HepG2 (cell line): ENCODE measurements at regions not wholly inside any gene's neighbourhood (a gene's known extent, or its start where the extent isn't known, plus 50 kb on each side); places are given as distances from the start of the nearest gene placed in this dataset.

ENCODE experiments used
- NRL ChIP-seq: sonication (generic); formaldehyde crosslinking; IDR thresholded peaks from 2 replicates; pipeline ENCODE4 v1.5.0; 2020; ENCODE audit warnings: missing genetic modification reagents, mild to moderate bottlenecking, moderate library complexity, borderline replicate concordance
- TF ChIP-seq, protein P1 (sequence below): sonication (generic); formaldehyde crosslinking; IDR thresholded peaks from 2 replicates; pipeline ENCODE4; 2020; ENCODE audit warnings: missing genetic modification reagents, mild to moderate bottlenecking, borderline replicate concordance
- TF ChIP-seq, protein P2 (sequence below): sonication (generic); formaldehyde crosslinking; IDR thresholded peaks from 2 replicates; pipeline ENCODE4 v1.4.0; 2020; ENCODE audit warnings: missing genetic modification reagents
- TF ChIP-seq, protein P3 (sequence below): sonication (generic); formaldehyde crosslinking; IDR thresholded peaks from 2 replicates; pipeline ENCODE4 v1.5.0; 2020; ENCODE audit warnings: mild to moderate bottlenecking, missing genetic modification reagents
- TF ChIP-seq, protein P4 (sequence below): sonication (generic); formaldehyde crosslinking; IDR thresholded peaks from 2 replicates; pipeline ENCODE4 v1.5.0; 2020; ENCODE audit warnings: mild to moderate bottlenecking, missing genetic modification reagents, borderline replicate concordance
- TF ChIP-seq, protein P5 (sequence below): sonication (generic); formaldehyde crosslinking; IDR thresholded peaks from 2 replicates; pipeline ENCODE4 v1.5.0; 2020; ENCODE audit warnings: missing genetic modification reagents, mild to moderate bottlenecking, borderline replicate concordance

DNA sequence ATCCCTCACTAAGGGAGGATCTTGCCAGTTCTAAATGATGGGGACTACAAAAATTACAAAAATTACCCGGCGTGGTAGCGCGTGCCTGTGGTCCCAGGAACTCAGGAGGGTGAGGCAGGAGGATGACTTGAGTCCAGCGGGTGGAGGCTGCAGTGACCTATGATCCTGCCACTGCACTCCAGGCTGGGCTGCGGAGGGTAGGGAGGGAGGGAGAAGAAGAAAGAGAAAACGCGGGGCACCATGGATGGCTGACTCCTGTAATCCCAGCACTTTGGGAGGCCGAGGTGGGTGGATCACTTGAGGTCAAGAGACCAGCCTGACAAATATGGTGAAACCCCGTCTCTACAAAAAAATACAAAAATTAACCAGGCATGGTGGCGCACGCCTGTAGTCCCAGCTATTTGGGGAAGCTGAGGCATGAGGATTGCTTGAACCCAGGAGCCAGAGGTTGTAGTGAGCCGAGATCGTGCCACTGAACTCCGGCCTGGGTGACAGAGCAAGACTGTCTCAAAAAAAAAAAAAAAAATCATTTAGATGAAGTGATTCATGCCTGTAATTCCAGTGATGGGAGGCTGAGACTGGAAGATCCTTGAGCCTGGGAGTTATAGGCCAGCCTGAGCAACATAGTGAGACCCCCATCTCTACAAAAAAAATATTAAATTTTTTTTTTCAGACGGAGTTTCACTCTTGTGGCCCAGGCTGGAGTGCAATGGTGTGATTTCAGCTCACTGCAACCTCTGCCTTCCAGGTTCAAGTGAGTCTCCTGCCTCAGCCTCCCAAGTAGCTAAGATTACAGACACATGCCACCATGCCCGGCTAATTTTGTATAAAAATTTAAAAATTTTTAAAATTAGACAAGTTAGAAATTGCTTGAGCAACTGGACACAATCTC, 95.2 kb upstream of the METTL9 start (continued):
- TF ChIP-seq, protein P1, sequence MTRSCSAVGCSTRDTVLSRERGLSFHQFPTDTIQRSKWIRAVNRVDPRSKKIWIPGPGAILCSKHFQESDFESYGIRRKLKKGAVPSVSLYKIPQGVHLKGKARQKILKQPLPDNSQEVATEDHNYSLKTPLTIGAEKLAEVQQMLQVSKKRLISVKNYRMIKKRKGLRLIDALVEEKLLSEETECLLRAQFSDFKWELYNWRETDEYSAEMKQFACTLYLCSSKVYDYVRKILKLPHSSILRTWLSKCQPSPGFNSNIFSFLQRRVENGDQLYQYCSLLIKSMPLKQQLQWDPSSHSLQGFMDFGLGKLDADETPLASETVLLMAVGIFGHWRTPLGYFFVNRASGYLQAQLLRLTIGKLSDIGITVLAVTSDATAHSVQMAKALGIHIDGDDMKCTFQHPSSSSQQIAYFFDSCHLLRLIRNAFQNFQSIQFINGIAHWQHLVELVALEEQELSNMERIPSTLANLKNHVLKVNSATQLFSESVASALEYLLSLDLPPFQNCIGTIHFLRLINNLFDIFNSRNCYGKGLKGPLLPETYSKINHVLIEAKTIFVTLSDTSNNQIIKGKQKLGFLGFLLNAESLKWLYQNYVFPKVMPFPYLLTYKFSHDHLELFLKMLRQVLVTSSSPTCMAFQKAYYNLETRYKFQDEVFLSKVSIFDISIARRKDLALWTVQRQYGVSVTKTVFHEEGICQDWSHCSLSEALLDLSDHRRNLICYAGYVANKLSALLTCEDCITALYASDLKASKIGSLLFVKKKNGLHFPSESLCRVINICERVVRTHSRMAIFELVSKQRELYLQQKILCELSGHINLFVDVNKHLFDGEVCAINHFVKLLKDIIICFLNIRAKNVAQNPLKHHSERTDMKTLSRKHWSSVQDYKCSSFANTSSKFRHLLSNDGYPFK: 0 out of 2 replicates have a peak, but pooled peaks have one; percentile 18
- TF ChIP-seq, protein P2, sequence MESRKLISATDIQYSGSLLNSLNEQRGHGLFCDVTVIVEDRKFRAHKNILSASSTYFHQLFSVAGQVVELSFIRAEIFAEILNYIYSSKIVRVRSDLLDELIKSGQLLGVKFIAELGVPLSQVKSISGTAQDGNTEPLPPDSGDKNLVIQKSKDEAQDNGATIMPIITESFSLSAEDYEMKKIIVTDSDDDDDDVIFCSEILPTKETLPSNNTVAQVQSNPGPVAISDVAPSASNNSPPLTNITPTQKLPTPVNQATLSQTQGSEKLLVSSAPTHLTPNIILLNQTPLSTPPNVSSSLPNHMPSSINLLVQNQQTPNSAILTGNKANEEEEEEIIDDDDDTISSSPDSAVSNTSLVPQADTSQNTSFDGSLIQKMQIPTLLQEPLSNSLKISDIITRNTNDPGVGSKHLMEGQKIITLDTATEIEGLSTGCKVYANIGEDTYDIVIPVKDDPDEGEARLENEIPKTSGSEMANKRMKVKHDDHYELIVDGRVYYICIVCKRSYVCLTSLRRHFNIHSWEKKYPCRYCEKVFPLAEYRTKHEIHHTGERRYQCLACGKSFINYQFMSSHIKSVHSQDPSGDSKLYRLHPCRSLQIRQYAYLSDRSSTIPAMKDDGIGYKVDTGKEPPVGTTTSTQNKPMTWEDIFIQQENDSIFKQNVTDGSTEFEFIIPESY (CRISPR knock-in tag): peak; percentile 88
- TF ChIP-seq, protein P3, sequence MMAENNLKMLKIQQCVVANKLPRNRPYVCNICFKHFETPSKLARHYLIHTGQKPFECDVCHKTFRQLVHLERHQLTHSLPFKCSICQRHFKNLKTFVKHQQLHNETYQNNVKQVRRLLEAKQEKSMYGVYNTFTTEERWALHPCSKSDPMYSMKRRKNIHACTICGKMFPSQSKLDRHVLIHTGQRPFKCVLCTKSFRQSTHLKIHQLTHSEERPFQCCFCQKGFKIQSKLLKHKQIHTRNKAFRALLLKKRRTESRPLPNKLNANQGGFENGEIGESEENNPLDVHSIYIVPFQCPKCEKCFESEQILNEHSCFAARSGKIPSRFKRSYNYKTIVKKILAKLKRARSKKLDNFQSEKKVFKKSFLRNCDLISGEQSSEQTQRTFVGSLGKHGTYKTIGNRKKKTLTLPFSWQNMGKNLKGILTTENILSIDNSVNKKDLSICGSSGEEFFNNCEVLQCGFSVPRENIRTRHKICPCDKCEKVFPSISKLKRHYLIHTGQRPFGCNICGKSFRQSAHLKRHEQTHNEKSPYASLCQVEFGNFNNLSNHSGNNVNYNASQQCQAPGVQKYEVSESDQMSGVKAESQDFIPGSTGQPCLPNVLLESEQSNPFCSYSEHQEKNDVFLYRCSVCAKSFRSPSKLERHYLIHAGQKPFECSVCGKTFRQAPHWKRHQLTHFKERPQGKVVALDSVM (CRISPR knock-in tag): peak; percentile 88
- TF ChIP-seq, protein P4, sequence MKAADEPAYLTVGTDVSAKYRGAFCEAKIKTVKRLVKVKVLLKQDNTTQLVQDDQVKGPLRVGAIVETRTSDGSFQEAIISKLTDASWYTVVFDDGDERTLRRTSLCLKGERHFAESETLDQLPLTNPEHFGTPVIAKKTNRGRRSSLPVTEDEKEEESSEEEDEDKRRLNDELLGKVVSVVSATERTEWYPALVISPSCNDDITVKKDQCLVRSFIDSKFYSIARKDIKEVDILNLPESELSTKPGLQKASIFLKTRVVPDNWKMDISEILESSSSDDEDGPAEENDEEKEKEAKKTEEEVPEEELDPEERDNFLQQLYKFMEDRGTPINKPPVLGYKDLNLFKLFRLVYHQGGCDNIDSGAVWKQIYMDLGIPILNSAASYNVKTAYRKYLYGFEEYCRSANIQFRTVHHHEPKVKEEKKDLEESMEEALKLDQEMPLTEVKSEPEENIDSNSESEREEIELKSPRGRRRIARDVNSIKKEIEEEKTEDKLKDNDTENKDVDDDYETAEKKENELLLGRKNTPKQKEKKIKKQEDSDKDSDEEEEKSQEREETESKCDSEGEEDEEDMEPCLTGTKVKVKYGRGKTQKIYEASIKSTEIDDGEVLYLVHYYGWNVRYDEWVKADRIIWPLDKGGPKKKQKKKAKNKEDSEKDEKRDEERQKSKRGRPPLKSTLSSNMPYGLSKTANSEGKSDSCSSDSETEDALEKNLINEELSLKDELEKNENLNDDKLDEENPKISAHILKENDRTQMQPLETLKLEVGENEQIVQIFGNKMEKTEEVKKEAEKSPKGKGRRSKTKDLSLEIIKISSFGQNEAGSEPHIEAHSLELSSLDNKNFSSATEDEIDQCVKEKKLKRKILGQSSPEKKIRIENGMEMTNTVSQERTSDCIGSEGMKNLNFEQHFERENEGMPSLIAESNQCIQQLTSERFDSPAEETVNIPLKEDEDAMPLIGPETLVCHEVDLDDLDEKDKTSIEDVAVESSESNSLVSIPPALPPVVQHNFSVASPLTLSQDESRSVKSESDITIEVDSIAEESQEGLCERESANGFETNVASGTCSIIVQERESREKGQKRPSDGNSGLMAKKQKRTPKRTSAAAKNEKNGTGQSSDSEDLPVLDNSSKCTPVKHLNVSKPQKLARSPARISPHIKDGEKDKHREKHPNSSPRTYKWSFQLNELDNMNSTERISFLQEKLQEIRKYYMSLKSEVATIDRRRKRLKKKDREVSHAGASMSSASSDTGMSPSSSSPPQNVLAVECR: peak; percentile 13; the same call in 1 of the 2 replicates
- TF ChIP-seq NRL (CRISPR knock-in tag): 0 out of 2 replicates have a peak, but pooled peaks have one; percentile 34
- TF ChIP-seq, protein P5, sequence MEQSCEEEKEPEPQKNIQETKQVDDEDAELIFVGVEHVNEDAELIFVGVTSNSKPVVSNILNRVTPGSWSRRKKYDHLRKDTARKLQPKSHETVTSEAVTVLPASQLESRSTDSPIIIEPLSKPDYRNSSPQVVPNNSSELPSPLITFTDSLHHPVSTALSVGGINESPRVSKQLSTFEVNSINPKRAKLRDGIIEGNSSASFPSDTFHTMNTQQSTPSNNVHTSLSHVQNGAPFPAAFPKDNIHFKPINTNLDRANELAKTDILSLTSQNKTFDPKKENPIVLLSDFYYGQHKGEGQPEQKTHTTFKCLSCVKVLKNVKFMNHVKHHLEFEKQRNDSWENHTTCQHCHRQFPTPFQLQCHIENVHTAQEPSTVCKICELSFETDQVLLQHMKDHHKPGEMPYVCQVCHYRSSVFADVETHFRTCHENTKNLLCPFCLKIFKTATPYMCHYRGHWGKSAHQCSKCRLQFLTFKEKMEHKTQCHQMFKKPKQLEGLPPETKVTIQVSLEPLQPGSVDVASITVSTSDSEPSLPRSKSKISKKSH: 0 out of 2 replicates have a peak, but pooled peaks have one; percentile 56
